Type B pancreatic cell (in vitro differentiated cells): ENCODE measurements at regions not wholly inside any gene's neighbourhood (a gene's known extent, or its start where the extent isn't known, plus 50 kb on each side); places are given as distances from the start of the nearest gene placed in this dataset.

Experiments used
- DNase-seq: peaks from one replicate; pipeline ENCODE4 v3.0.0; 2021; ENCODE audit warnings: mixed read lengths; ENCODE audit not compliant: unreplicated experiment; ENCODE audit errors: extremely low spot score
- H3K27ac Mint-ChIP-seq: 2 replicates; pipeline ENCODE4 v1.8.0; 2021; ENCODE audit warnings: mild to moderate bottlenecking, mixed read lengths
- H3K27me3 Mint-ChIP-seq: 2 replicates; pipeline ENCODE4 v1.8.0; 2021; ENCODE audit warnings: mixed read lengths
- H3K36me3 Mint-ChIP-seq: 2 replicates; pipeline ENCODE4 v1.8.0; 2021; ENCODE audit warnings: mixed read lengths
- H3K4me1 Mint-ChIP-seq: one replicate; pipeline ENCODE4 v1.8.0; 2021; ENCODE audit warnings: mixed read lengths; ENCODE audit not compliant: unreplicated experiment
- H3K4me3 Mint-ChIP-seq: 2 replicates; pipeline ENCODE4 v1.8.0; 2021; ENCODE audit warnings: mild to moderate bottlenecking, mixed read lengths
- H3K9me3 Mint-ChIP-seq: 2 replicates; pipeline ENCODE4 v1.8.0; 2021; ENCODE audit warnings: mixed read lengths
- CTCF ChIP-seq: fragments of 200-600 bp; sonication (generic); conservative IDR thresholded peaks from 2 replicates; pipeline ENCODE4 v1.5.0; 2021; ENCODE audit warnings: antibody characterized with exemption, mild to moderate bottlenecking

- no peak for DNase-seq
- H3K4me1 Mint-ChIP-seq, result no peaks in the 10 kb centered on the region
- H3K4me3 Mint-ChIP-seq, result no peak overlapping the region
- no peak for TF ChIP-seq CTCF
- H3K27ac Mint-ChIP-seq, result no peak overlapping the region
- no peaks in the 10 kb centered on the region for H3K36me3 Mint-ChIP-seq
- no peaks in the 10 kb centered on the region for H3K9me3 Mint-ChIP-seq
- no peaks in the 10 kb centered on the region for H3K27me3 Mint-ChIP-seq
Measured at GRCh38 chr1:96545935-96546656, 175.5 kb upstream of the PTBP2 start.

- no peak overlapping the region for H3K27ac Mint-ChIP-seq
Measured at GRCh38 chr1:96550061-96550460, 171.5 kb upstream of the PTBP2 start.

GRCh38 chr1:96552451-96552850 is 169.1 kb upstream of the PTBP2 start:
- Mint-ChIP-seq H3K4me3 (no peak overlapping the region), H3K27me3 (no peaks in the 10 kb centered on the region), H3K4me1 (peaks cover 6% of the 10 kb centered on the region), H3K36me3 (no peaks in the 10 kb centered on the region), H3K27ac (no peak overlapping the region), H3K9me3 (no peaks in the 10 kb centered on the region)
- no peak for DNase-seq
- TF ChIP-seq CTCF, result no peak

More at GRCh38 chr1:96550061-96550460, 171.5 kb upstream of the PTBP2 start:
- Mint-ChIP-seq H3K36me3 (no peaks in the 10 kb centered on the region), H3K9me3 (no peaks in the 10 kb centered on the region), H3K4me1 (peaks cover 6% of the 10 kb centered on the region), H3K27me3 (no peaks in the 10 kb centered on the region), H3K4me3 (no peak overlapping the region)
- no peak for TF ChIP-seq CTCF
- no peak for DNase-seq

GRCh38 chr1:96553811-96554210 is 167.8 kb upstream of the PTBP2 start:
- Mint-ChIP-seq H3K27me3 (no peaks in the 10 kb centered on the region), H3K36me3 (no peaks in the 10 kb centered on the region), H3K4me3 (no peak overlapping the region), H3K4me1 (peaks cover 10% of the 10 kb centered on the region), H3K27ac (no peak overlapping the region), H3K9me3 (no peaks in the 10 kb centered on the region)
- DNase-seq, result no peak
- TF ChIP-seq CTCF, result no peak

GRCh38 chr1:96554364-96554763 is 167.2 kb upstream of the PTBP2 start:
- Mint-ChIP-seq H3K27me3 (no peaks in the 10 kb centered on the region), H3K9me3 (no peaks in the 10 kb centered on the region), H3K27ac (no peak overlapping the region), H3K4me1 (peaks cover 10% of the 10 kb centered on the region), H3K36me3 (no peaks in the 10 kb centered on the region), H3K4me3 (no peak overlapping the region)
- no peak for TF ChIP-seq CTCF
- no peak for DNase-seq
